Activated CD4-positive, alpha-beta memory T cell treated with anti-CD3 and anti-CD28 coated beads, Interleukin-2, amount 10 ng/mL, durations not matched to agents 7 days and 5 days (primary cell): ENCODE measurements at regions not wholly inside any gene's neighbourhood (a gene's known extent, or its start where the extent isn't known, plus 50 kb on each side); places are given as distances from the start of the nearest gene placed in this dataset.

ENCODE experiments used
- CTCF ChIA-PET: fragments of 350-600 bp; sonication (Branson Sonifier 250); formaldehyde crosslinking; loops from one replicate; lab custom pipeline; 2021; ENCODE audit warnings: antibody characterized with exemption, inconsistent platforms; lab: Charles Lee
- POLR2A ChIA-PET: fragments of 350-600 bp; sonication (Branson Sonifier 250); formaldehyde crosslinking; loops from one replicate; lab custom pipeline; 2021; ENCODE audit warnings: antibody characterized with exemption; lab: Charles Lee
- DNase-seq: peaks from one replicate; pipeline ENCODE4 v3.0.0-alpha.2; 2020
- H3K27ac Mint-ChIP-seq: one replicate; pipeline ENCODE4 v1.8.0; 2021; ENCODE audit warnings: mild to moderate bottlenecking, mixed read lengths
- H3K27me3 Mint-ChIP-seq: one replicate; pipeline ENCODE4 v1.8.0; 2021; ENCODE audit warnings: mixed read lengths
- H3K36me3 Mint-ChIP-seq: one replicate; pipeline ENCODE4 v1.8.0; 2021; ENCODE audit warnings: low read depth, mixed read lengths
- H3K4me1 Mint-ChIP-seq: one replicate; pipeline ENCODE4 v1.8.0; 2021; ENCODE audit warnings: mixed read lengths
- H3K4me3 Mint-ChIP-seq: one replicate; pipeline ENCODE4 v1.8.0; 2021; ENCODE audit warnings: mild to moderate bottlenecking, mixed read lengths
- H3K9me3 Mint-ChIP-seq: one replicate; pipeline ENCODE4 v1.8.0; 2021; ENCODE audit warnings: mixed read lengths

DNA sequence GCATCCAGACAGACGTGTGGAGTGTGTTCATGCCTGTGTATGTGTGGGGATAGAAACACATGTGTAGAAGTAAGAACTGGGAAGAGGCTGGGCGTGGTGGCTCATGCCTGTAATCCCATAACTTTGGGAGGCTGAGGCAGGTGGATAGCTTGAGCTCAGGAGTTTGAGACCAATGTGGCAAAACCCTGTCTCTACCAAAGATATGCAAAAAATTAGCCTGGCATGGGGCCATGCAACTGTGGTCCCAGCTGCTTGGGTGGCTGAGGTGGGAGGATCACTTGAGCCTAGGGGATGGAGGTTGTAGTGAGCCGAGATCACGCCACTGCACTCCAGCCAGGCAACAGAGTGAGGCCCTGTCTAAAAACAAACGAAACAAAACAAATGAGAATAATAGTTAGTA is 1166.6 kb downstream of the TBC1D22A start:
- Mint-ChIP-seq H3K9me3 (peaks cover 6% of the 10 kb centered on the region), H3K27ac (no peak overlapping the region), H3K27me3 (no peaks in the 10 kb centered on the region), H3K4me1 (no peaks in the 10 kb centered on the region), H3K4me3 (no peak overlapping the region), H3K36me3 (no peaks in the 10 kb centered on the region)
- CTCF ChIA-PET = no interaction called here
- POLR2A ChIA-PET = interaction anchor here (0.7 kb wide), 1 partner anchor 1167 kb away, joined by 3 read pairs; the partner anchor contains the start of gene TBC1D22A
- no peak for DNase-seq

DNA sequence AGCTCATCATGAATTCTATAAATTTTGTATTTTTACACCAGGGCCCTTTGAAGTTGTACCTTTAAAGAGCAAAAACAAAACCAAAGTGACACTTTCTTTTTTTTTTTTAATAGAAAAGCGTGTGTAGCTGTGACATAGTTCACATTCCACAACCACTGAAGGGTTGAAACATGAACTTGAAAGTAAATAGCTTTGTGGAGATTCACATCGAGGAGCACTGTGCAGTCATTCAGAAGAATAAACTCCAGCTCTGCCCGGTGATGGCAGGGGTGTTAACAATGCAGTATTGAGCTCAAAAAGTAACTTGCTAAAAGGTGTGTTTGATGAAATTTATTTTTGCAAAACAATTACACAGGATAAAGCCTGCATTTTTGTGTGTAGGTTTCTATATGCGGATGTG is 1166.2 kb downstream of the TBC1D22A start:
- H3K4me3 Mint-ChIP-seq = no peak overlapping the region
- H3K9me3 Mint-ChIP-seq = peaks cover 8% of the 10 kb centered on the region

DNA sequence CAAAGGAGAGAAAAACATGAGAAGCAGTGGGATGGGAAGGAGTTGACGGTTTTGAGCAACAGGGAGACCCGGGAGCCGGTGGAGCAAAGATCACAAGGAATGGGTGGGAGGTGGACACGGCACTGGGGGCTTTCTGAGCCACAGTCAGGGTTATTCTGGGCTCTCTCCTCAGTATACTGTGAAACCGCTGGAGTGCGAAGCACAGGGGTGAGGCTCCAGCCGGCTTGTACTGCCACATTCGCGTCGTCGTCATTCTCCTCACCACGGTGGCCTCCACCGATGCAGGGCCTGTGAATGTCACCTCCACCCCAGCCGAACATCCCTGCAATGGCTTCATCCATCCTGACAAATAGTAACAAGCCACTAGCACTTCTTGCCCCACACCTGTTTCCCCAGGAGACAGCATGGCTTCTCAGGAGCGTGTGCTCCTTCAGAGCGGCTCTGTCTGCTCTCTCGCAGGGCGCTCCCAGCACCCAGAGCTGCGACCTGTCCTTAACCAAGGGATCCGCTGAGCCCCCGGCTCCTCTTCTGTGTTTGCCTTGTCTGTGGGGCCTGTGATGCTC is 1165.3 kb downstream of the TBC1D22A start:
- H3K4me3 Mint-ChIP-seq = no peak overlapping the region
- CTCF ChIA-PET = no interaction called here
- POLR2A ChIA-PET = no interaction called here
- no peaks in the 10 kb centered on the region for H3K27me3 Mint-ChIP-seq
- peaks cover 9% of the 10 kb centered on the region for H3K9me3 Mint-ChIP-seq
- DNase-seq = no peak
- no peaks in the 10 kb centered on the region for H3K4me1 Mint-ChIP-seq
- H3K27ac Mint-ChIP-seq = no peak overlapping the region
- H3K36me3 Mint-ChIP-seq = no peaks in the 10 kb centered on the region

More for the DNA sequence above, 1166.2 kb downstream of the TBC1D22A start:
- Mint-ChIP-seq H3K4me1 (no peaks in the 10 kb centered on the region), H3K36me3 (no peaks in the 10 kb centered on the region), H3K27me3 (no peaks in the 10 kb centered on the region), H3K27ac (no peak overlapping the region)
- POLR2A ChIA-PET = interaction anchor here (0.7 kb wide), 1 partner anchor 1166 kb away, joined by 3 read pairs; the partner anchor contains the start of gene TBC1D22A
- CTCF ChIA-PET = no interaction called here
- no peak for DNase-seq

DNA sequence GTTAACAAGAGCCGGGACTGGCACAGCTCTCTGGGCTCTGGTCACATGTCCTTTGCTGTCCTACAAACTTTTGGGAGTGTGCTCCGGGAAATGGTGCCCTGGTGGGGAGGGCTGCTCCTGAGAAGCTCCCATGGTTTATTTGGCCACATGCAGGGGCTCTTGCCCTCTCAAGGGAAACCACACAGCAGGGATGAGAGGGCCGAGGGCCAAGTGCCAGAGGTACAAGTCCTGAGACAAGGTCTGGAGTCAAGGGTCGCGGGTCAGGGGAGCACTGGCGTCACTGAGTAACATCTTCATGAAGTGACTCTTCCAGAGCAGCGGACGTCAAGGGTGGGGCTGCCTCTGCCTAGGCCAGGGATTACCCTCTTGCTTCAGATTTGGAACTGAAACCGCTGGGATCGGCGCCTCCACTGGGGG is 1160.6 kb downstream of the TBC1D22A start:
- Mint-ChIP-seq H3K4me3 (no peak overlapping the region), H3K9me3 (peaks cover 9% of the 10 kb centered on the region), H3K27me3 (no peaks in the 10 kb centered on the region), H3K36me3 (no peaks in the 10 kb centered on the region), H3K4me1 (peaks cover 3% of the 10 kb centered on the region), H3K27ac (no peak overlapping the region)
- DNase-seq = no peak
- ChIA-PET CTCF (no interaction called here), POLR2A (no interaction called here)

DNA sequence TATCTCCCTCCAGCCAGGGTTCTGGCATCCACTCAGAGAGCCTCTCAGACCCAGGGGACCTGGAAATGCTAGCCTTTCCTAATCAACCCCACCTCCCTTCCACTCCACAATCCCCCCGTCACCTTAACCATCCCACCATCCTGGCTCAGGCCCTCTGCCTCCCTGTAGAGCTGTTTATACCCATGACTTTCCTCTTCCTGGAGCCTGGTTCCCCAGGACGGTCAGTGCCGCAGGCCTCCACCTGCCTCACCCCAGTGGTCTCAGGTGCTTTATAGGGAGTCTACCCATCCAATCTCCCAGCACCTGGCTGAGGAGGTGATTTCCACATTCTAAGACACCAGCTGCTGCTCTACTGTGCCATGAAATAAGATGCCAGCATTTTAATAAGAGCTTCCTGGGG is 1159.5 kb downstream of the TBC1D22A start:
- Mint-ChIP-seq H3K27ac (no peak overlapping the region), H3K4me3 (no peak overlapping the region), H3K4me1 (peaks cover 3% of the 10 kb centered on the region), H3K27me3 (no peaks in the 10 kb centered on the region), H3K36me3 (no peaks in the 10 kb centered on the region), H3K9me3 (peaks cover 9% of the 10 kb centered on the region)
- no peak for DNase-seq
- POLR2A ChIA-PET = no interaction called here
- CTCF ChIA-PET = no interaction called here

DNA sequence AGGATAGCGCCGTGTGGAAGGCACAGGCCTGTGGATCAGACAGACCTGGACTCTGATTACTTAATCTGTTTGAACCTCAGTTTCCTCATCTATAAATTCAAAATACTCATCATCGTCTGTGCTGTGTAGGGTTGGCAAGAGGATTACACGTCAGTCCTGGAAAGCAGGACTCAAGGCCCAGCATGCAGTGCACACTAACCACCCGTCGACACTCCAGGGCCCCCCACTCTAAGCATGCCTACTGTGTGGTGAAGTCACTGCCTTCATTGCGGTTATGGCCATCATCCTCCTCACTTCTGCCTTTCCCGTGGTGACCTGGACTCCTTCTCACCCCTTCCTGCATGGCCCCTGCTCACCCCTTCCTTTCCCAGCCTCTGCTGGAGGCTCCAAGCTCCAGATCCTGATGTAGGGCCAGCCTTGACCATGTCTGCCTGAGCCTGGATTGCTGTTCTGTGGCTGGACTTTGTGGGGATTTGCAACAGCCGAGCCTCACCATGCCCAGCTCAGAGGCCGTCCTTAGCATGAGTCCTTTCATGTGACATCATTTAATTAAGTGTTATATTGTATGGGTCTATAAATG is 1158.0 kb downstream of the TBC1D22A start:
- ChIA-PET CTCF (no interaction called here), POLR2A (no interaction called here)
- Mint-ChIP-seq H3K9me3 (peaks cover 9% of the 10 kb centered on the region), H3K27ac (no peak overlapping the region), H3K4me3 (no peak overlapping the region), H3K4me1 (peaks cover 3% of the 10 kb centered on the region), H3K27me3 (no peaks in the 10 kb centered on the region), H3K36me3 (no peaks in the 10 kb centered on the region)
- no peak for DNase-seq

DNA sequence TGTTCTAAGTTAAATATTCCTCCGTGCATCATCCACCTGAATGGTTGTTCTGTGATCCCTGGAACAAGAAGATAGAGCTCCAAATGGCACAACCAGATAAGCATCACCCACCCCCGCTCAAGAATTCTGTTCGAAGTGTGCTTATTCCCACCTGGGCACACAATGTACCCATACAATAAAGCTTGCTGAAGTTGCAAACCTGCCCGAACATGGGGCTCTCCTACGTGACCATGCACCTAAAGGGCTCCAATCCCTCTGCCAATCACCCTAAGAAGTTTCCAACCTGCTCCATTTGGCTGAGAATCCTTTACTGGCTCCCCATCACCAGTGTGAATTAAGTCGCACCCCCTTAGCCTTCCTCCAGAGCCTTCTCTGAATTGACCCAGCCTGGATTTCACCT is 1157.4 kb downstream of the TBC1D22A start:
- H3K27me3 Mint-ChIP-seq = no peaks in the 10 kb centered on the region
- peaks cover 3% of the 10 kb centered on the region for H3K4me1 Mint-ChIP-seq
- peaks cover 7% of the 10 kb centered on the region for H3K9me3 Mint-ChIP-seq
- H3K4me3 Mint-ChIP-seq = no peak overlapping the region
- H3K27ac Mint-ChIP-seq = no peak overlapping the region
- DNase-seq = no peak
- CTCF ChIA-PET = no interaction called here
- H3K36me3 Mint-ChIP-seq = no peaks in the 10 kb centered on the region
- POLR2A ChIA-PET = no interaction called here

DNA sequence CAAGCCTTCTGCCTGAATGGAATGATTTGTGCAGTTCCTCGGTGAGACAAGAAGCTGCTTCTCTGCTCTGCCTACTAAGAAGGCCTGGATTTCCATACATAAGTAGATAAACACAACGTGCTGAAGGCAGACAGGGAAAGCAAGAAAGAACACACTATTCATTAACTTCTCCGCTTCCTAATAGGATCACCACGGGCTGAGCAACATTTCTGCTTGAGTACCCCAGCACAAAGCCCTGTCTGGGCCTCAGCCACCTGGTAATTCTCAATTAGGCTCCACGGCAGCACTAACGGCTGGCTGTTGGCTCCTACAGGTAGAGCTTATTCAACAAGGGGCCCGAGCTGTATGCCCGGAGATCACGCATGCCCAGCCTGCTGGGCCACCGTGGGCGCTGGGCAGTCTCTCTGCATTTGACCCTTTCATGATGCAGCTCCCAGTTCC is 1156.6 kb downstream of the TBC1D22A start:
- Mint-ChIP-seq H3K9me3 (peaks cover 4% of the 10 kb centered on the region), H3K4me3 (no peak overlapping the region), H3K27ac (no peak overlapping the region), H3K36me3 (no peaks in the 10 kb centered on the region), H3K27me3 (no peaks in the 10 kb centered on the region), H3K4me1 (peaks cover 3% of the 10 kb centered on the region)
- no peak for DNase-seq
- CTCF ChIA-PET = no interaction called here
- POLR2A ChIA-PET = no interaction called here

DNA sequence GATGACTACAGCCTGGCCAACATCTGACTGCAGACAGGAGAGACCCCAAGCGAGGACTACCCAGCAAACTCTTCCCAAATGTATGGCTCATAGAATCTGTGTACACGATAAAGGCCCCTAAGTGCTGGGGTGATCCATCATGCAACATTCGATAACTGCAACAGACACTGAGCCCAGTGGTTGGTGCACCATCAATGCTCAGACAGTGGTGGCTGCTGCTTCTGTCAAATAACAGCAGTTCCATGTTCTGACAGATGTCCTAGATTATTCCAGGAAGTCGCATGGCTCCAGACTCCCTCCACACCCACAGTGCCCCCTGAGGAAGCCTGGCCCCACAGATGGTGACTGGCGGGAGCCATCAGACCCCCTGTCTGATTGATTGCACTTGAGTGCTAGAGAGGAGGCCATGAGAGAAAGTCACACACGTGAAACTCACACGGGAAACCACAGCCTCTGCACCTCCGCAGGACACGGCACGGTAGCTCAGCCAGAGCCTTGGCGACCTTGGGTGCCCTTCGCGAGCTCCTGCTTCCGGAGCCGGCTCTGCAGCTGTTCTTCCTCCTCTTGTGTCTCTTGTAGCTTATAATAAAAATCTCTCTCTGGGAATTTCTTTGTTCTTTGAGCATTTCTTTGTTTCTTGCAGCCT is 1155.9 kb downstream of the TBC1D22A start:
- POLR2A ChIA-PET = no interaction called here

DNA sequence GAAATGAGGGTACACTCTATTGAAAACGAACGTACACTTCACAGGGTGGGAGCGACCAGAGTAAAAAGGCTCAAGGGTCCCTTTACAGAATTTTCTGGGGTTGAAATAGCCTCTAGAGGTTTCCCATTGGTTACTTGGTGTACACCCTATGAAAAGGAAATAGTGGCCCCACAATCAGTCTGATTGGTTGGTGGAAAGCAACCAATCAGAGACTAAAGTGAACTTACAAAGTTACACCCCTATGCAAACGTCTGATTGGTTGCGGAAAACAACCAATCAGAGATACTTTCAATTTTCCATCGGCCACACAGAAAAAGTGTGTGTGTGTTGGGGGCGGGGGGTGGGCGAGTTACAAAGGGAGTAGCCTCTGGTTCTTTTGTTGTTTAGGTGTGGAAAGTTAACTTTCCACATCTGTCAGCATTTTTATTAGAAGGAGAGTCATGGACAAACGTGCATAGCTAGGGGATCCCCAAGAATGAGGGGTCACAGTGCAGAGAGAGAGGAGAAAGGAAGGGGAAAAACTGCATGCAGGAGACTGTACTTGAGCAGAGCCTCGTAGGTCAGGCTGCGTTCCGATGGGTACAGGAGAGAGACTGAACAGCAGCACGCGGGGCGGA is 1152.1 kb downstream of the TBC1D22A start:
- H3K9me3 Mint-ChIP-seq = peaks cover 3% of the 10 kb centered on the region
- H3K36me3 Mint-ChIP-seq = no peaks in the 10 kb centered on the region
- H3K4me1 Mint-ChIP-seq = peaks cover 3% of the 10 kb centered on the region
- H3K27me3 Mint-ChIP-seq = peaks cover 3% of the 10 kb centered on the region
- CTCF ChIA-PET = no interaction called here
- POLR2A ChIA-PET = no interaction called here
- DNase-seq = no peak
- no peak overlapping the region for H3K4me3 Mint-ChIP-seq
- H3K27ac Mint-ChIP-seq = no peak overlapping the region

More for the DNA sequence above, 1155.9 kb downstream of the TBC1D22A start:
- Mint-ChIP-seq H3K4me3 (no peak overlapping the region), H3K4me1 (peaks cover 3% of the 10 kb centered on the region), H3K36me3 (no peaks in the 10 kb centered on the region), H3K27me3 (no peaks in the 10 kb centered on the region), H3K9me3 (no peaks in the 10 kb centered on the region), H3K27ac (no peak overlapping the region)
- peak; percentile 27 for DNase-seq
- CTCF ChIA-PET = no interaction called here

DNA sequence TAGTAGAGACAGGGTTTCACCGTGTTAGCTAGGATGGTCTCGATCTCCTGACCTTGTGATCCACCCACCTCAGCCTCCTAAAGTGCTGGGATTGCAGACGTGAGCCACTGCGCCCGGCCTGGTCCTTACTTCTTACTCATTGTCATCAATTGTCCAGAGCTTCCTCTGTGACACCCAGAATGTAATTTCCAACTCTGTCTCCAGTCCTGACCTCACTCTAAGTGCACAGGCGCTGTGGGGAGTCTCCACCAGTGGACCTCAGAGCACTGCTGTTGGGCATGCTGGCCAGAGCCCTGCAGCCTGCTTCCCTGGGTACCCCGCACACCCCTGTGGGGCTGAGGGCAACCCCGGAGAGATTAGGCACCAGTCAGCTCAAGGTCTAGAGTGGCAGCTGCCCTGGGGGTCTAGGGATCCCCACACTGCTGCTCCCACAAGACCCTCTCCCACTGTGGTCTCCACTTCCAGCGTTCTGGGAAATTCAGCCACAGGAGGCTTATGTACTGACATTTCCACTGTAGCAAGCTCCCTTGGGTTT is 1140.3 kb downstream of the TBC1D22A start:
- ChIA-PET POLR2A (no interaction called here), CTCF (no interaction called here)
- no peaks in the 10 kb centered on the region for H3K4me1 Mint-ChIP-seq
- no peak for DNase-seq
- no peaks in the 10 kb centered on the region for H3K27me3 Mint-ChIP-seq
- H3K4me3 Mint-ChIP-seq = no peak overlapping the region
- H3K9me3 Mint-ChIP-seq = no peaks in the 10 kb centered on the region
- H3K27ac Mint-ChIP-seq = no peak overlapping the region
- H3K36me3 Mint-ChIP-seq = no peaks in the 10 kb centered on the region

DNA sequence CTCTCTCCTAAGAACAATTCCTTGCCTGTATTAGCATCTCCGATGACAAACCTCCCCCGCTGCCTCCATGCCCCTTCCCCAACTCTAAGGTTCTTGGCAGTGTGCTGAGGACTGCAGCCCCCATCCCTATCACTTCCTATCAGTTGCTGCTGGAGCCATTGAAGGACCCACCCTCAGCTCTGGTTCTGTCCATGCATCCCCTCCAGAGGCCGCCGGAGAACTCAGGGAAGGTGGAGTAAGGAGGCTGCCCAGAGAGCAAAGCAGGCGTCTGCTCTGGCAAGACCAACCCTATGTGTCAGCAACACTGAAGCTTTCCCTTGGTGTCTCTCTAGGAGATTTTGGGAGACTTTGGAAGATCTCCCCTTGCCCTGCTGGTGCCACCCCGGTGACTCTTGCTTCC is 1139.5 kb downstream of the TBC1D22A start:
- CTCF ChIA-PET = no interaction called here
- DNase-seq = no peak
- Mint-ChIP-seq H3K27ac (no peak overlapping the region), H3K4me1 (no peaks in the 10 kb centered on the region), H3K4me3 (no peak overlapping the region), H3K36me3 (no peaks in the 10 kb centered on the region), H3K9me3 (no peaks in the 10 kb centered on the region), H3K27me3 (no peaks in the 10 kb centered on the region)
- POLR2A ChIA-PET = no interaction called here

DNA sequence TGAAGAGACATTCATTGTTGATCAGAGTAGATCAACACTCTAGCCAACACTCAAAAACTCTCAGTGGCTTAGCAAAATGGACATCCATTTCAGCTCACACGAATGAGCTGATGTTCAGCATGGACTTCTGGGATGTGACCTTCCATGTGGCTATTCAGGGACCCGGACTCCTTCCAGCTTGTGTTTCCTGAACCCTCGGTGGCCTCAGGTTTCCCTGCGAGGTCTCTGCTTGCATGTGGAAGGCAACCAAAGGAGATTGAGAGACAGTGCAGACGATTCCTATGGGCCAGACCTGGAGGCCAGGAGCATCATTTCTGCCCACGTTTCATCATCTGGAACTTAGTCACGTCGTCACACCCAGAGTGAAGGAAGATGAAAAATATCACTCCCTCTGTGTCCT is 1137.4 kb downstream of the TBC1D22A start:
- H3K9me3 Mint-ChIP-seq = no peaks in the 10 kb centered on the region
- H3K27me3 Mint-ChIP-seq = no peaks in the 10 kb centered on the region
- no peaks in the 10 kb centered on the region for H3K4me1 Mint-ChIP-seq
- no peaks in the 10 kb centered on the region for H3K36me3 Mint-ChIP-seq
- H3K4me3 Mint-ChIP-seq = no peak overlapping the region
- no peak overlapping the region for H3K27ac Mint-ChIP-seq
- DNase-seq = no peak
- CTCF ChIA-PET = no interaction called here
- POLR2A ChIA-PET = no interaction called here
